ENCODE measurements at regions not wholly inside any gene's neighbourhood (a gene's known extent, or its start where the extent isn't known, plus 50 kb on each side); places are given as distances from the start of the nearest gene placed in this dataset.

GRCh38 chr2:7703543-7704144 is 786.4 kb downstream of the RNF144A start:
- Histone ChIP-seq H3K9me3 (ENCODE audit: insufficient read depth, low read depth, low read length) (no peaks in the 10 kb centered on the region), H3K27me3 (ENCODE audit: insufficient read depth, low read length) (no peaks in the 10 kb centered on the region), H3K9ac (ENCODE audit: low read depth, low read length) (no peak overlapping the region), H3K4me3 (ENCODE audit: low read length) (peak overlapping the region; percentile 20; the same call in 1 of the 2 replicates), H3K4me1 (ENCODE audit: insufficient read depth, low read length) (peaks cover 33% of the 10 kb centered on the region), H3K27ac (ENCODE audit: low read length) (no peak overlapping the region), H3K36me3 (ENCODE audit: insufficient read depth, low read depth, low read length) (no peaks in the 10 kb centered on the region)

GRCh38 chr2:7704296-7704865 is 787.2 kb downstream of the RNF144A start:
- Histone ChIP-seq H3K9ac (ENCODE audit: low read depth, low read length) (no peak overlapping the region), H3K4me1 (ENCODE audit: insufficient read depth, low read length) (peaks cover 33% of the 10 kb centered on the region), H3K27ac (ENCODE audit: low read length) (no peak overlapping the region), H3K27me3 (ENCODE audit: insufficient read depth, low read length) (no peaks in the 10 kb centered on the region), H3K9me3 (ENCODE audit: insufficient read depth, low read depth, low read length) (no peaks in the 10 kb centered on the region), H3K36me3 (ENCODE audit: insufficient read depth, low read depth, low read length) (no peaks in the 10 kb centered on the region), H3K4me3 (ENCODE audit: low read length) (peak overlapping the region; percentile 5; the same call in 1 of the 2 replicates)

- Histone ChIP-seq H3K27ac (ENCODE audit: low read length) (no peak overlapping the region), H3K27me3 (ENCODE audit: insufficient read depth, low read length) (no peaks in the 10 kb centered on the region), H3K4me3 (ENCODE audit: low read length) (no peak overlapping the region)
Observed at GRCh38 chr2:7706791-7707190, 789.6 kb downstream of the RNF144A start.

GRCh38 chr2:7707723-7708122 is 790.5 kb downstream of the RNF144A start:
- Histone ChIP-seq H3K4me3 (ENCODE audit: low read length) (no peak overlapping the region), H3K27ac (ENCODE audit: low read length) (no peak overlapping the region), H3K9ac (ENCODE audit: low read depth, low read length) (no peak overlapping the region), H3K4me1 (ENCODE audit: insufficient read depth, low read length) (peaks cover 23% of the 10 kb centered on the region), H3K9me3 (ENCODE audit: insufficient read depth, low read depth, low read length) (no peaks in the 10 kb centered on the region), H3K27me3 (ENCODE audit: insufficient read depth, low read length) (no peaks in the 10 kb centered on the region), H3K36me3 (ENCODE audit: insufficient read depth, low read depth, low read length) (no peaks in the 10 kb centered on the region)

More at GRCh38 chr2:7706791-7707190, 789.6 kb downstream of the RNF144A start:
- Histone ChIP-seq H3K36me3 (ENCODE audit: insufficient read depth, low read depth, low read length) (no peaks in the 10 kb centered on the region), H3K4me1 (ENCODE audit: insufficient read depth, low read length) (peaks cover 33% of the 10 kb centered on the region), H3K9ac (ENCODE audit: low read depth, low read length) (no peak overlapping the region), H3K9me3 (ENCODE audit: insufficient read depth, low read depth, low read length) (no peaks in the 10 kb centered on the region)

GRCh38 chr2:7709907-7710306 is 792.7 kb downstream of the RNF144A start:
- Histone ChIP-seq H3K9me3 (ENCODE audit: insufficient read depth, low read depth, low read length) (no peaks in the 10 kb centered on the region), H3K4me1 (ENCODE audit: insufficient read depth, low read length) (peaks cover 3% of the 10 kb centered on the region; the same call in 1 of the 2 replicates), H3K27ac (ENCODE audit: low read length) (no peak overlapping the region), H3K36me3 (ENCODE audit: insufficient read depth, low read depth, low read length) (no peaks in the 10 kb centered on the region), H3K4me3 (ENCODE audit: low read length) (no peak overlapping the region), H3K9ac (ENCODE audit: low read depth, low read length) (no peak overlapping the region), H3K27me3 (ENCODE audit: insufficient read depth, low read length) (no peaks in the 10 kb centered on the region)

- Histone ChIP-seq H3K9me3 (ENCODE audit: insufficient read depth, low read depth, low read length) (no peaks in the 10 kb centered on the region), H3K4me3 (ENCODE audit: low read length) (no peak overlapping the region), H3K9ac (ENCODE audit: low read depth, low read length) (no peak overlapping the region), H3K36me3 (ENCODE audit: insufficient read depth, low read depth, low read length) (no peaks in the 10 kb centered on the region), H3K4me1 (ENCODE audit: insufficient read depth, low read length) (no peaks in the 10 kb centered on the region), H3K27me3 (ENCODE audit: insufficient read depth, low read length) (no peaks in the 10 kb centered on the region), H3K27ac (ENCODE audit: low read length) (no peak overlapping the region)
Observed at GRCh38 chr2:7711167-7711566, 794.0 kb downstream of the RNF144A start.

GRCh38 chr2:7719876-7720275 is 802.7 kb downstream of the RNF144A start:
- Histone ChIP-seq H3K27ac (ENCODE audit: low read length) (no peak overlapping the region), H3K4me3 (ENCODE audit: low read length) (no peak overlapping the region), H3K4me1 (ENCODE audit: insufficient read depth, low read length) (no peaks in the 10 kb centered on the region), H3K9ac (ENCODE audit: low read depth, low read length) (no peak overlapping the region), H3K36me3 (ENCODE audit: insufficient read depth, low read depth, low read length) (no peaks in the 10 kb centered on the region), H3K27me3 (ENCODE audit: insufficient read depth, low read length) (no peaks in the 10 kb centered on the region), H3K9me3 (ENCODE audit: insufficient read depth, low read depth, low read length) (no peaks in the 10 kb centered on the region)

GRCh38 chr2:7721413-7721995 is 804.3 kb downstream of the RNF144A start:
- peaks cover 3% of the 10 kb centered on the region; the same call in 1 of the 2 replicates for H3K4me1 ChIP-seq (ENCODE audit: insufficient read depth, low read length)
- no peaks in the 10 kb centered on the region for H3K36me3 ChIP-seq (ENCODE audit: insufficient read depth, low read depth, low read length)
- no peak overlapping the region for H3K9ac ChIP-seq (ENCODE audit: low read depth, low read length)
- no peaks in the 10 kb centered on the region for H3K27me3 ChIP-seq (ENCODE audit: insufficient read depth, low read length)
- no peak overlapping the region for H3K4me3 ChIP-seq (ENCODE audit: low read length)
- H3K9me3 ChIP-seq (ENCODE audit: insufficient read depth, low read depth, low read length): no peaks in the 10 kb centered on the region
- no peak overlapping the region for H3K27ac ChIP-seq (ENCODE audit: low read length)

- peaks cover 3% of the 10 kb centered on the region; the same call in 1 of the 2 replicates for H3K4me1 ChIP-seq (ENCODE audit: insufficient read depth, low read length)
- no peak overlapping the region for H3K27ac ChIP-seq (ENCODE audit: low read length)
- H3K9ac ChIP-seq (ENCODE audit: low read depth, low read length): no peak overlapping the region
- no peak overlapping the region for H3K4me3 ChIP-seq (ENCODE audit: low read length)
- H3K27me3 ChIP-seq (ENCODE audit: insufficient read depth, low read length): no peaks in the 10 kb centered on the region
- H3K36me3 ChIP-seq (ENCODE audit: insufficient read depth, low read depth, low read length): no peaks in the 10 kb centered on the region
- no peaks in the 10 kb centered on the region for H3K9me3 ChIP-seq (ENCODE audit: insufficient read depth, low read depth, low read length)
Observed at GRCh38 chr2:7722212-7722910, 805.1 kb downstream of the RNF144A start.

GRCh38 chr2:7724336-7724735 is 807.1 kb downstream of the RNF144A start:
- Histone ChIP-seq H3K36me3 (ENCODE audit: insufficient read depth, low read depth, low read length) (no peaks in the 10 kb centered on the region), H3K27ac (ENCODE audit: low read length) (no peak overlapping the region), H3K4me3 (ENCODE audit: low read length) (no peak overlapping the region), H3K27me3 (ENCODE audit: insufficient read depth, low read length) (no peaks in the 10 kb centered on the region), H3K4me1 (ENCODE audit: insufficient read depth, low read length) (peaks cover 3% of the 10 kb centered on the region; the same call in 1 of the 2 replicates), H3K9me3 (ENCODE audit: insufficient read depth, low read depth, low read length) (no peaks in the 10 kb centered on the region), H3K9ac (ENCODE audit: low read depth, low read length) (no peak overlapping the region)

GRCh38 chr2:7725171-7725849 is 808.1 kb downstream of the RNF144A start:
- no peak overlapping the region for H3K9ac ChIP-seq (ENCODE audit: low read depth, low read length)
- no peaks in the 10 kb centered on the region for H3K27me3 ChIP-seq (ENCODE audit: insufficient read depth, low read length)
- H3K27ac ChIP-seq (ENCODE audit: low read length): no peak overlapping the region
- H3K4me3 ChIP-seq (ENCODE audit: low read length): no peak overlapping the region
- H3K4me1 ChIP-seq (ENCODE audit: insufficient read depth, low read length): peaks cover 3% of the 10 kb centered on the region; the same call in 1 of the 2 replicates
- no peaks in the 10 kb centered on the region for H3K9me3 ChIP-seq (ENCODE audit: insufficient read depth, low read depth, low read length)
- no peaks in the 10 kb centered on the region for H3K36me3 ChIP-seq (ENCODE audit: insufficient read depth, low read depth, low read length)
